ENCODE measurements at regions not wholly inside any gene's neighbourhood (a gene's known extent, or its start where the extent isn't known, plus 50 kb on each side); places are given as distances from the start of the nearest gene placed in this dataset.
"Not testable (repeated sequence)": the region's sequence is repeated elsewhere in the genome, so short reads cannot be mapped to it uniquely, and the experiment has no call there.

- no peak for DNase-seq
Observed at GRCh38 chr15:93940226-93940625, 291.1 kb upstream of the MCTP2 start.

GRCh38 chr15:93932164-93932776, 299.1 kb upstream of the MCTP2 start:
- DNase-seq = no peak

- DNase-seq = no peak
Observed at GRCh38 chr15:93929375-93930094, 301.8 kb upstream of the MCTP2 start.

DNA sequence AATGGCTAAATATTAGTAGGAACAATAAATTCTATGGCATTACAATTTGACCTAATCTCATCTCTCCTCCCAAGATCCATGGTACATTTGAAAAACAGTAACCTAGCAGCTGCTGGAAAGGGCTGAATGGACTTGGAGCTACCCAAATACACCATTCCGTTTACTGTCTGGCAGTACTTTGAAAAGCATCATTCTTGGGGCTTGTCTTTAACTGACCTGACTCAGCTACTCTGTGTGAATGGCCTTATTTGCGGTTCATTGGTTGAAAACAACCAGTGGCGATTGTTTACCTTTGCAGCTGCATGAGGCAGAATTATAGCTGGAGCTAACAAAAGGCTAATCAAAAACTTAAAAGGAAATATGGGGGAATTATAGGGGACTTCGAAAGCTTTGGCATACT, 311.2 kb upstream of the MCTP2 start:
- no peak for DNase-seq

DNA sequence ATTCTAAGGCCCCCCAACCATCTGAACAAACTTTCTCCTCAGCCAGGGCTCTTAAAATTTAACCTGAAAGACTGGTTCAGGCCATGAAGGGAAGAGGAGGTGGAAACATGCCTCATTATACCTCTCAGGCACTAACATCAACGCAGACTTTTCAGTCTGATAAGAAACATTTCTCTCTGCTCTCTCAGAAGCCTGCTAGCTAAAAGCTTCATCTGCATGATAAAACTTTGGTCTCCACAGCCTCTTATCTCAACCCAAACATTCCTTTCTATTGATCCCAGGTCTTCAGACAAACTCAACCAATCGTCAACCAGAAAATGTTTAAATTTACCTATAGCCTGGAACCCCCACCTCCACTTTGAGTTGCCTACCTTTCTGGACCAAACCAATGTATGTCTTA, 312.6 kb upstream of the MCTP2 start:
- not testable (repeated sequence) for DNase-seq

DNA sequence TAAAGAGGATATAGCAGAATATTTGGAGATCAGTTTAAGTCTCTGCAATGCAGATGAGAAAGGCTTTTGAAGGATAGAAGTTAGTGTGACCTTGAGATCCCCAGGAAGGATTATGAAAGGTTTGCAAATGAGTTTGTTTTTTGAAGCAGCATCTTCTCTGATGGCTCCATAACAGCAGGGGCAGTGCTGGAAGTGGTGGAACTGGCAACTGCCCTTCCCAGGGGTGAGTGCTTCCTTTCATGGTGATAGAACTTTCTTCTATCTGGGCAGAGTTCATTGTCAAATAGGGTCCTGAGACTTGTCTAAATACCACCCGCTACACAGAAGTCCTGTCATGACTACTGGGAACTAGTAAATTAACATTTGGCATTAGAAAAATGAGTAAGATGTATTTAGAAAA, 314.2 kb upstream of the MCTP2 start:
- no peak for DNase-seq

DNA sequence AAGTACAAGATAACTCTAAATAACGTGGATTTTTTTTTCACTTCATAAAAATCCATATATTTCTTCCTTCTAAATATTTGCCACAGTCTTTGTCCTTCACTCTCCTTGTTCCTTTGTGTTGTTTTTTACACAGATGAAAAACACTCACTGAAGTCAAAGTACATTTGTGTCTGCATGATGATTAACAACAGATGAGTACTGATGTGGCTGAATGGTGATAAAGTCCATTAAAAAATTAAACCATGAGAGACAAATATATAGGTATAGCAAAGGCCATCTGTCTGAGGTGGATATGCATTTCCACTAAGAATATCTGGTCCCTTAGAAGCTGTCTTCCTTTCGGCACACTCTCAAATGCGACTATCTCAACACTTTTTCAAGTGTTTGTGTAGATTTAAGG, 317.5 kb upstream of the MCTP2 start:
- no peak for DNase-seq

- no peak for DNase-seq
Observed at GRCh38 chr15:93913310-93913709, 318.1 kb upstream of the MCTP2 start.

DNA sequence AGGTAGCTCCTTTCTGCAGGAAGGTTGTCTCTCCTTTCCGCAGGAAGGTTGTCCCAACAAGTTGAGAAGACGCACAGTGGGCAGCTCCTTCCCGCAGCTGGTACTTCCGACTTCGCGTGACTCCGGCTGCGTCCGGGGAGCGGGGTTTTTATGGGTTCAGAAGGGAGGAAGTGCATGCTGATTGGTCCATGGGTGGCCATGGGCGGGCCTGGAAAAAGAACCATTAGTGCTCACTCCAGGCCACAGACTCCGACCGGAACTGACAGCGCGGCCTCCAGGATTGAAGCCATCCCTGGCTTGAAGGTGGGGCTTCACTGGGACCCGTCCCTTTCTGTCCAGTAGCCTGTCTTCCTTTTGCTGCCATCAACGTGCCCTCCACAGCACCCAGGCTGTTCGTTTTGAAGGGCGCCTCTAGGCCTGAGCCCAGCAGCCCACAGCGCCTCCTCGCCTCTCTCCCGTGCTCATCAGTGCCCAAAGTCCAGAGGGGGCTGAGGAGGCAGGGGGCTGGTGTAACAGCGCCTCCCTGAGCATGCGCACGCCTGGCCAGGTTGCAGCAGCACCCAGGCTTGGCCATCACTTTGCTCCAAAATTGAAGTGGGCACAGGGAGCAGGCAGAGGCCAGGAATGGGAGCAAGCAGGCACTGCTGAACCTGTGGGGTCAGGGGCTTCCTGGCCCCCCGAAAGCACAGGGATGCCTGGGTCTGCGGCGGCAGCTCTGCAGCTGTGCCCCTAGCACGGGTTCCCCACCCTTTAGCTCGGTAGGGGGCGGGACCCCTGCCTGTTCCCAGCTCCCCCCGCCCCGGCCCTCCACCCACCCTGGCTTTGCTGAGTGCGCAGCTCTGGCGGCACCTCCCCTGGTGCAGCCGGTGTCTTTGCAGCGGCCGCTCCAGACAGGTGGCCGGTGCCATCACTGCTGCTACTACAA, 330.6 kb upstream of the MCTP2 start:
- no peak for DNase-seq

DNA sequence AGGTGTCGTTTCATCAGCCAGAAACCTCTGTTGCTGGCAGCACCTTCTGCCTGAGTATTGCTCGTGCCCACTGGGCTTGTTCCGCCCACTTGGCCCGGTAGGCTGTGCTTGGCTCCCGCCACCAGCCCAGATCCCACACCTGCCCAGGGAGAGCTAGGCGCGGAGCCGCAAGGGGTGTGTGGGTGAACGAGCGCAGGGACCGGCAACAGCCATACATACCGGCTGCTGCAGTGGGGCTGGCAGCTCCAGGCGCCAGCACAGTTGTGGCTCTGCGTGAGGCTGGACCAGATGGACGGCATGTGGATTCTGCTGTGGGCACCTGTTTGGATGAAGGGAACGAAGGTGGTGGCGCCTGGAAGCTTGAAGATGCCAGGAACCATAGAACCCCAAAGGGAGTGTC, 331.5 kb upstream of the MCTP2 start:
- DNase-seq = no peak

DNA sequence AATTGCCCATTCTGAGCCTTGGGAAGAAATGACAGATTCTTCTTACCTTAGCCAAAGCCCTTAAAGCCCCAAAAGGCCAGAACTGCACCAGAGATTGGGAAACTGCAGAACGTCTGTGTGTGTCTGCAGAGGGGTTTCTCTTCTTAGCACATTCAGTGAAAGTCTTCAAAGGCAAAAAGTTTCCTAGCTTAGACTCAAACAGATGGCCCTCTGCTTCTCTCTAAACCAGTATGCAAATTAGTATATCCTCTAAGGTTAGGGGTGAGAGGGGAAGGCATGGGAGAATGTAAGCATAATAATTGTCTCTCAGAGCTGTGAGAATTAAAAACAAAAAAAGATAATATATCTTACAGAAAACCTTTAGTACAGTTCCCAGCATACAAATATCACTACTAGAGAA, 334.0 kb upstream of the MCTP2 start:
- DNase-seq = no peak

DNA sequence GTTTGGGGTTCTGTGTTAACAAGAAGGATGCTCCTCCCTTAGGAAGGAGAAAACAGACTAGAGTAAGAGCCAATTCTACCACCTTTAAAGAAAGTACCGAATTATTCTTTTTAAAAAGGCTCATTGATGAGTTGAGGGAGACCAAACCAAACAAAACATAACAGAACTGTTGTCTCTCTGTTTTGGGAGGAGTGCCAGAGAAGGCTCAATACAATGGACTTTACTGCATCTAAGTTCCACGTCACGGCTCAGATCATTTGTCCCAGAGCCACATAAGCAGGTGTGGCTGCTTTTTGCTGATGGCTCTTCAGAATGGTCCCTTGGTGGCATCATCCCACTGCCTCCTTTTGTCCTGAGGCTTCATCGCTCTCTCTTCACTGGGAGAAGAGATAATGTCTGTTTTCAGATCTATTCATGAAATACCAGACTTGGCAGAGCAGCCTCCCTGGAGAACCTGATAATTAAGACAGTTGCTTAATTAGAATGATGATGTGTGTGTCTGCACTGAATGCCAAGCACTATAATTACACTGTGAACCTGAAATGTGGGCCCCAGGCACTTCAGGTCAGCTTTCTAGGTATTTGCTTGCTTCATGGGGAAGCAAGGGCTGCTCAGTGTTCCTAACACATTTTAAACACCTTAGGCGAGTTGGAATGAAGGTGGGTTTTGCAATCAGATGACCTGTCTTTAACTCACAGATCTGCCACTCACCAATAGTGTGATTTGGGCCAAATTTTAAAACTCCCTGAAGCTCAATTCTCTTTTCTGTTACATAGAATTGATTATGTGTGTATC, 335.2 kb upstream of the MCTP2 start:
- no peak for DNase-seq

DNA sequence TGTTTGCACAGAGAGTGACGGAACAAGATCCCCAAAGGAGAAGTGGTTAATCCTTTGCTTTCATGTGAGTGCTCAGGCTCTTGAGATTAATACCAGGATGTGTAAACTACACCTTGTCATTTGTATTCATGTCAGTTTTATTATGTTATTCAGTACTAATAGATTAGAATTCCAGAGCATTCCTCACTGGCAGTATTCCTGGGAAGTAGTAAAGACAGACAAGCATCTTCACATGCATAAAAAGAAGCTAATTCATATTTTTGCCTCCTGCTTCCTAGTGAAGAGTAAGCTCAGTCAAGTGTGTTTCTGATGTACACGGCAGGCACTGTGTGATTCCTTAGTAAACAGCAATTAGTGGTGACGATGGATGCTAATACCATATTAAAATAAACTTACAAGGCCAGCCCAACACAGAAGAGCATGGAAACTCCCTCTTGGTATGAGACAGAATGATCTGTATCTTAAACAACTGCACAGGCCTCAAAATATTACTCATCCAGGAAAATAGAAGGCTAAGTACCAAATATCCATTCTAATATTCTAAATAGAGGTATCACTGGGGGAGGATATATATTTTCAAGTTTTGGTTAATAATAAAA, 336.8 kb upstream of the MCTP2 start:
- no peak for DNase-seq

GRCh38 chr15:93887151-93887550, 344.2 kb upstream of the MCTP2 start:
- DNase-seq = no peak

GRCh38 chr15:93882779-93883178, 348.6 kb upstream of the MCTP2 start:
- DNase-seq = no peak

GRCh38 chr15:93882141-93882540, 349.2 kb upstream of the MCTP2 start:
- no peak for DNase-seq

DNA sequence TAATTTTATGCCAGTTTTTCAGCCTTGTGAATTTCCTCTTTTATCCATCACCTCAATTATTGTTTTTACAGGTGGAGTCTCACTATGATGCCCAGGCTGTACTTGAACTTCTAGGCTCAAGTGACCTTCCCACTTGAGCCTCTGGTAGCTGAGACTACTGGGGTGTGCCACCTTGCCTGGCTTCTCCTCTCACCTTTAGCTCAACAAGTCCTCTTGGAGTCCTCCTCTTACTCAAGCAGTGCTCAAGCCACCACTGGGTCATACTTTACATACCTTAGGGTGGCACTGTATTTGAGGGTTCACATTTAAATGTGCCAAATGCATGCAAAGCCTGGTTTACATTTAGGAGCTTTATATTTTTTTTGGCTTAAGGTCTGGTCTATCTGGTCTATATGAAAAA, 350.1 kb upstream of the MCTP2 start:
- DNase-seq = no peak

DNA sequence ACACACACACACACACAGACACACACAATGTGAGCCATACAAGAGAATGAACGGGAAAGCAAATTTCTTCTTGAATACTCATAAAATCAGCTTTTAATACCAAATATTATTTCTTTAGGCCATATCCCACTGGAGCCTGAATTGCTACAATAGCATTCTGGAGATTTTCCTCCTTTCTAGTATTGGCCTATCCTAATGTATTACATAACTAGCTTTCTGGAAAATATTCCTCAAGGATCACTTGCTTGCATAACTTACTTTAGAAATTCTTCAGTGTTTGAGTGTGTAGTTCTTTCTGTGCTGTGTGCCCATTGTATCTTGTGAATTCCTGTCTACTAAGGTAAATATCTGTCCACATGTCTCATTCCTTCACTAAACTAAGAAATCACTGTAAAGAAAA, 351.0 kb upstream of the MCTP2 start:
- DNase-seq = no peak

DNA sequence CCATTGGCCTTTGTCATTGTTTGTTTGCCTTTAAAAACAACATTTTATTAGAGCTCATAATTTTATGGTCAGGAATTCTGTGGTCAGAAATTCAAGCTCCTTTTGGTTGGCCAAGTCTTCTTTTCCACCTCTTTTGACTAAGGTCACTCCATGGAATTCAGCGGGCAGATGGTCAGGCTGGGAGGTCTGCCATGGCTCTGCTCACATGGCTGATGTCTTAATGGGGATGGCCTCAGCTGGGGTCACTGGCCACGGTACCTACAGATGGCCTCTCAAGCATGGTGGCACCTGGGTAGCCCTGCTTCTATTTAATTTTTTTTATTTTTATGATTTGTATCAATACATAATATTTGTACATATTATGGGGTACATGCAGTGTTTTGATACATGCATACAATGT, 360.8 kb upstream of the MCTP2 start:
- no peak for DNase-seq

DNA sequence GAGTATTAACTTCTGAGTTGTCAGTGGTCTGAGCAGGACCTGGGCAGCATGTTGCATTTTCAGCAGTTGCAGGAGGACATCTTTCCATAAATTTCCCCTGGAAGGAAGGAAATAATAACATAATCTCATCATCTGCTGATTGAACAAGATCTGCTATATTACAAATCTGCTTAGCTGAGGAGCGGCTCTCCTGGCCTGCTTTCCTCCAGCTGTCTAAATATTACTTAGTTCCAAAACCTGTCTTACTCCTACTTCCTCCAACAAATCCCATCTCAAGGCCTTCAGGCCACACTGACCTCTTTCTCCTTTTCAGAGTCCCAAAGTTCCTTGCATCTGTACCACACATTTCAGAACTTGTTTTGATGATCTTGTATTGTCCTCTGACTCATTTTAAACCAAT, 364.4 kb upstream of the MCTP2 start:
- no peak for DNase-seq

GRCh38 chr15:93866476-93866875, 364.9 kb upstream of the MCTP2 start:
- no peak for DNase-seq

- no peak for DNase-seq
Observed at GRCh38 chr15:93865586-93865985, 365.8 kb upstream of the MCTP2 start.

GRCh38 chr15:93862791-93863190, 368.6 kb upstream of the MCTP2 start:
- no peak for DNase-seq
